HL-60 (cell line): ENCODE measurements at regions not wholly inside any gene's neighbourhood (a gene's known extent, or its start where the extent isn't known, plus 50 kb on each side); places are given as distances from the start of the nearest gene placed in this dataset.

Experiments used
- CTCF ChIP-seq: IDR thresholded peaks from one replicate; pipeline ENCODE4 v1.5.1; 2011; ENCODE audit warnings: low read length, control low read depth, inconsistent platforms; ENCODE audit not compliant: insufficient read depth
- GABPA ChIP-seq: IDR thresholded peaks from 2 replicates; pipeline ENCODE4 v1.6.1; 2012; ENCODE audit warnings: low read depth
- POLR2AphosphoS5 ChIP-seq: IDR thresholded peaks from 2 replicates; pipeline ENCODE4 v1.6.1; 2012; ENCODE audit warnings: low read depth
- REST ChIP-seq: IDR thresholded peaks from 2 replicates; pipeline ENCODE4 v1.6.1; 2012; ENCODE audit warnings: low read depth; ENCODE audit not compliant: insufficient replicate concordance
- SPI1 ChIP-seq: IDR thresholded peaks from 2 replicates; pipeline ENCODE4 v1.6.1; 2012; ENCODE audit warnings: low read depth, mild to moderate bottlenecking, borderline replicate concordance

- TF ChIP-seq CTCF, result no peak
- no peak for TF ChIP-seq POLR2AphosphoS5
- TF ChIP-seq REST, result no peak
- TF ChIP-seq GABPA, result no peak
- TF ChIP-seq SPI1, result no peak
These were observed 482.9 kb upstream of the KIF2A start for GRCh38 chr5:61823065-61823464.
